ENCODE measurements at regions not wholly inside any gene's neighbourhood (a gene's known extent, or its start where the extent isn't known, plus 50 kb on each side); places are given as distances from the start of the nearest gene placed in this dataset.

DNA sequence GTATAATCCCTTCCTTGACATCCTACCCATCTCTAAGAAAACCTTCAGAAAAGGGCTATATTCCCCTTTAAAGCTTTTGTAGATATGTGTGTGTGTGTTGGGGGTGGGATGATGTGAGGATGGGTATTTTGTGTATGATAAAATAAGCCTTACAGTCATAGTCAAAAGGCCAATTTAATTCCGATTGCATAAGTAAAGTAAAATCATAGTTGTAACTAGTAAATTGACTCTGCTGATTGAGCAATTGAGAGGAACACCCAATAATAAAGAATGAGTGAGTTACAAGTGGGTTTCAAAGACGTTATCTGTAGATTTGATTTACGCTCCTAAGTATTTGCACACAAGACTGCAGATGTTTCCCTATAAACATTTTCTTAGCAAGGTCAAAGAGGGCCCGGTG lies 71.3 kb upstream of the ITPRID1 start:
- TF ChIP-seq CTCF (IDR thresholded peaks at IDR 0.05) (no peak), POLR2AphosphoS5 (IDR thresholded peaks at IDR 0.05) (no peak)
